ENCODE measurements at regions not wholly inside any gene's neighbourhood (a gene's known extent, or its start where the extent isn't known, plus 50 kb on each side); places are given as distances from the start of the nearest gene placed in this dataset.

DNA sequence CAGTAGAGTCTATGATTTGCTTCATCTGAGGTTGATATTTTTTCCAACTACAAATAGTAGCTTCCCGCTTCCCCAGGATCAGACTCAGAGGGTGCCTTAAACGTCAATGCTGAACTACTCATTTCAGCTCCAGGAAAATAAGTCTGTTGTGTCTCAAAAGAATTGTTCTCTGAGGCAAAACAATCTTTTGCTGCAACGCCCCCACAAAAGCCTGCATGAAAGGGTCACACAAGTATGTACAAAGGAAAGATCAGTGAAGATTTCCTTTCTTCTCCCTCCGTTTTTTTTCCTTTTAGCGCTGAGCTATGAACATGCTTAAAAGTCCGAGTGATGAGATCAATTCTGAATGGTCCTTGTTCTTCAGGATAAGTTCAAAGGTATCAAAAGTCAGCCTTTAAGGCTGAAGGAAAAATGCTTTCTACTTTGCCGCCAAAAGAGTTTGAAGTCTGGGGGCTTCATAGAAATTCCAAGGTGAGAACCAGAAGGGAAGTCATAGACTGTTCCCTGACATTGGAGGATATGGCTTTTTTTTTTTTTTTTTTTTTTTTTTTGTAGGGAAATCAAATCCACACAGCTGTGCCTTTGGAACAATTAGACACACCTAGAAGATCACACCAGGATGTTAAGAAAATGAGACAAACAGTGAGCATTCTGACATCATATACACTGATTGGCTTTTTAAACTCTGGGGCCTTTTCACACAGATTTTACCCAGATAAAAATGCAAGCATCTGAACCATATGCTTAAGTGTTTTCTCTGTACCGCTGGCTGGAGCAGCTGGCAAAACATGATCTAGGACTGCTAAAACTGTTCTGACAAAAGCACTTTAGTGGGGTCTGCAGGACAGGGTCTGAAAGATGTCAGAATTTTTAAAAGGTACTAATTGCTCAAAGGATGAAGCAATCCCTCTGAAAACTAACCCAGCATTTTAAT lies 329.3 kb downstream of the ENC1 start:
- DNase-seq, result no peak

GRCh38 chr5:74310386-74310785 lies 330.1 kb downstream of the ENC1 start:
- no peak for DNase-seq

- DNase-seq, result no peak
Measured at GRCh38 chr5:74309050-74309449, 331.5 kb downstream of the ENC1 start.

DNA sequence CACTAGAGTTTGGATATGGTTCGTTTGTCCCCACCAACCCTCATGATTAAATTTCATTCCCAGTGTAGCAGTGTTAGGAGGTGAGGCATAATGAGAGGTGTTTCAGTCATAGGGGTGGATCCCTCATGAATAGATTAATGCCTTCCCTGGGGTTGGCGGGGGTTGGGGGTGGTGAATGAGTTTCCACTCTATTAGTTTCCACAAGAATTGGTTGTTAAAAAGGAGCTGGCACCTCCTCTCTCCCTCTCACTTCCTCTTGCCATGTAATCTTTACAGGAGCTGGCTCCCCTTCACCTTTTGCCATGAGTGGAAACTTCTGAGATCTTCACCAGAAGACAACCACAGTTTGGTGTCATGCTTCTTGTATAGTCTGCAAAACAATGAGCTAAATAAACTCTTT lies 333.7 kb downstream of the ENC1 start:
- no peak for DNase-seq

DNA sequence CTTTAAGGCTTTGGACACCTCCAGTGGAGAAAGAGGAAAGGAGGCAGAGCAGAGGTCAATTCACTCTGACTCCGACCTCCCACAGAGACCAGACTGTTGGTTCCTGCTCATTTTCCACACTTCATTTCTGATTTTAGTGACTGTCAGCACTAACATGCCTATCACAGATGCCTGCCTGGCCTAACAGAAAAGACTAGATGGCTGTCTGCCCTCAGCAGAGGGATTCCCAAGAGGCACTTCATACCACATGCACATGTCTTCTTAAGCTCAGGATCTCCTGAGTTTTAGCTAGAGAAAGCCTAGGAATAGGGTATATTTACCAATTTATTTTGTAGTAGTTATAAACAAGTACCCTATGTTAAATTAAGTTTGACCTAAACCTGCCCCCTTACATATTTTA lies 336.0 kb downstream of the ENC1 start:
- DNase-seq, result no peak

DNA sequence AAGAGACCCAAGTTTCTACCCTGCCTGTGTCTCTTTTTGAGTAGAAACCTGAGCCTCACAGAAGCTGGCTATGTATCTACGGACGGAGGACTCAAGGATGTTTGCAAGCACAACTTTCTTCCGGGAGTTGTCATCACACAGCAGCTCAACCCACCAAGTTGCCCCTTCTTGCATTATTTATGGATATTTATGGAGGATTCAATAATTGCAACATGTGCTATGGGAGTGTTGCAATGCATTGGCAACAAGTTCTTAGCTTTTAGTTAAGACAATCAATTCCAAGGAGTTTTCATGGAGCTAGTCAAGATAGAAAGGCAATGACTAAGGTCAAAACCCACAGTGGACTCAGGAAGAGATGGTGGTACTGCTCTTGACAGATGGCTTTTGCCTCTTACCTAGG lies 336.9 kb downstream of the ENC1 start:
- DNase-seq, result no peak

- no peak for DNase-seq
Measured at GRCh38 chr5:74301576-74301975, 339.0 kb downstream of the ENC1 start.

- DNase-seq, result no peak
Measured at GRCh38 chr5:74300808-74301389, 339.6 kb downstream of the ENC1 start.

DNA sequence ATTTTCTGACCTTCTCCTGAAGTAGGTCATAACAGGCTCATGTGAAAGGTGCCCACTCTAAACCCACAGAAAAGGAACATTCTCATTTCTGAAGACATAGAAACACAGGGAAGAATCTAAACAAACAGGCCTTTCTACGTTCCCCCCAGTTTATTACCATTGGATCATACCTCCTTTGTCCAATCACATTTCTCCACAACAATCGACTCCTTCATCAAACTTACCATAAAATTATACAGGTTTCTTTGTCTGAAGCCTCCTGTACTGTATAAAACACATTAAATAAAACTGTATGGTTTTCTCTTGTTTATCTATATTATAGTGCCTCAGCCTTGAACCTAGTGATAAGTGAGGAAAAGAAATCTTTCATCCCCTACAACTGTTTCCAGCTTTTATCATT lies 340.7 kb downstream of the ENC1 start:
- no peak for DNase-seq

DNA sequence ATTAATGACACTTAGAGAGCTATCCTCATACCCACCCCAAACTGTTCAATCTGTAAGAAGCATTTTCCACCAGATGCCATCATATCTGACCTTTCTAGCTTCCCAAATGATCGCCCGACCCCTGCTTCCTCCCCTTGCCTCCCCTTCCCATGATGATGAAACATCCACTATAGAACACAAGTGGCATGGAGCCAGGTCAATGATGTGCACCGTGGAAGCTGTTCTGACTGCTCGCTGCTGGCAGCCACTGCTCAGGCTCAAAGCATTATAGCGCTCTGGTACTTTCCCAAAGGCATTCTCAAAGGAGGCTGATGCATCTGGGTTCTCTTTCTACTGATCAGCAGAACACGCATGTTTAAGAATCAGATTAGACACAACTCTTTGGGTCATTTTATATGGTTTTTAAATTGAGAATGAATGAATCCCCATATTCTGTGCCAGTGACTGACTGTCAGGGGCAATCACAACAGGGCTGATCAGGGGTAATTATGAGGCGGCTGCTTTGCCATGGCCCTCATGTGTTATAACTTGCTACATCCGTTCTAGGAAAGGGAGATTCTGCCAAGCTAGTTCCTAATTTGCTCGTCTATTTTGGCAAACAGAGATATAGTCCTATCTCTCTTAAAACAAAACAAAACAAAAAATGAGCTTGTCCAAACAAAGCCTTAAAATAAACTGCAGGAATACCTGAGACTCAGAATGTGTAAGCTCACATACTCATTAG lies 343.7 kb downstream of the ENC1 start:
- DNase-seq, result no peak

DNA sequence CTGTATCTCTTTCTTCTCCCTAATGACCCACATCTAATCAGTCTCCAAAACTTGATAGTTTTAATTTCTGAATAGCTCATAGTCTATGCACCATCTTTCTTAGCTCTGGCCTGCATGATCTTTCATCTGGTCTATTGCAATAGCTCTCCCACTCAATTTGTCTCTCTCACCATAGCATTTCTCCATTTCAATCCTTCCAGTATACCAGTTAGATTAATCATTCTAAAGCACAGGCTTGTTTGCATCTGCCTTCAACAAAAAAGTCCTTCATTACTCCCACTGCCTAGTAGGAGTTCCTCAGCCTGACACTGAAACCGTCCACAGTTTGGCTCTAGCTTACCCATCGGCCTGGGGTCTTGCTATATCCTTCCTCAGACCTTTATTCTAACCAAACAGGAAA lies 344.9 kb downstream of the ENC1 start:
- DNase-seq, result no peak

DNA sequence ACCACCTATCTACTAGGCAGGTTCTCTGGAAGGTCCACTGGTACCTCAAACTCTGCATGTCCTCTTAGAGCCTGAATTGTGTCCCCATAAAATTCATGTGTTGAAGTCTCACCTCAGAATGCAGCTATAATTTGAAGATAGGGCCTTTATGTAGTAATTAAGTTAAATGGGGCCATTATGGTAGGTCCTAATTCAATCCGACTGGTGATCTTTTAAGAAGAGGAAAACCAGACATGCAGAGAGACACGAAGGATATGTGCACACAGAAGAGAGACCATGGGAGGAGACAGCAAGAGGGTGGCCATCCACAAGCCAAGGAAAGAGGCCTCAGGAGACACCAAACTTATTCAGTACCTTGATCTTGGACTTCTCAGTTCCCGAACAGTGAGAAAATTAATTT lies 345.4 kb downstream of the ENC1 start:
- no peak for DNase-seq

- DNase-seq, result no peak
Measured at GRCh38 chr5:74294231-74294705, 346.3 kb downstream of the ENC1 start.

GRCh38 chr5:74293182-74293581 lies 347.3 kb downstream of the ENC1 start:
- DNase-seq, result no peak

DNA sequence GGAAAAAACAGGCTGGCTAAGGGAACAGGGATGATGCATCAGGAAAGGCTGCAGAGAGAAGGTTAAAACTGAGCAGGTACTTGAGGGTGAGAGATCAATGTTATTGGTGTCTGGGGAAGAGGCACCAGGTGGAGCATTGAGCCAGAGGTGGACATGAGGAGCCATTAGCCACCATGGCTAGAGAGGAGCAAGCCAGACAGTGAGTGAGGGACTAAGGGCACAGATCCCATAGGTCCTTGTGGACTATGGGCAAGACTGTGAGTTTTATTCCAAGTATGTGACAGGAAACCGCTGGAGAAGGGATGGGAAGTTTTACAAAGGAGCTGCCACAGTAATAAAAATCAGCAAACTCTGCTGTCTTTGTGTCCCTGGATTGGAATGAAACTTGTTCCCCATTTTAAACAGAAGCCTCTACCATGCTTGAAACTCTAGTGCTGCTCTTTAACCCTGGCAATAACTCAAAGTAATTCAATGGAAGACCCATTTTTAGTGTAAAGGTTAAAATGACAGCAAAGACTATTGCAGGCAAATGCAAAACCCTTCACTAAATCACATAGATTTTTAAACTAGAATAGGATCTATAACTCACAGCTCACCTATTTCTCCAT lies 349.8 kb downstream of the ENC1 start:
- no peak for DNase-seq

GRCh38 chr5:74289691-74290090 lies 350.8 kb downstream of the ENC1 start:
- DNase-seq, result no peak

DNA sequence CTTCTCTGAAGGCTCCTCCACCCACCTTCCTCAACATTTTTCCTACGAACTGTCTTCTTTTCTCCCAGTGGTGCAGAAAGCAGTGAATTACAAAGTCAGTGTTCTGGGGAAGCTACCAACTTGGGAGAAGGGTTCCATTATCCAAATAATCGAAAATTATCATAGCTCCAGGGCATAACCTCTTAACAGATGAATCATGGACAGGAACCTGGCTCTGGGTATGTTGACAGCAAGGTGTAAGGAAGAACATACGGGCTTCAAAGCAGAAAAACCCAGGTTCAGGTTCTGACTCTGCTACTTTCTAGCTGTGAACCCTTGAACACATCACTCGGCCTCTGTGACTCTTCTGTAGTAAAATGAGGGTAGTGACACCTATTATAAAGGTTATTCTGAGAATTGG lies 351.3 kb downstream of the ENC1 start:
- no peak for DNase-seq

- no peak for DNase-seq
Measured at GRCh38 chr5:74288448-74289108, 351.9 kb downstream of the ENC1 start.

DNA sequence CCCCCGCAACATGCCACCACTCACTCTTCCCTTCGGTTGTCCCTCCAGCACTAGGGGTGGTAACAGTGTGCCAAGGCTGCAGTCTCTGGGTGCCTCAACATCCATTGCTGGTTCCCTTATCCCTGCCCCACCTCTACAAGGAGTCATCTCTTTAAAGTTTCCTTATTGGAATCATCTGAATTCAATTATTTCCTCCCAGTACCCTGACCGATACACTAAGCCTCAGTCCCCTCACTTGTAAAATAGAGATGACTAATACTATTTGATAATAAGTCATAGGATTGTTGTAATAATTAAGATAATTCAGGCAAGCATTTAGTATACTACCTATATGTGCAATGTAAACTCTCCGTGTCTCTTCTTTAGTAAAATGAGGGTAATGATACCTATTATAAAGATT lies 352.5 kb downstream of the ENC1 start:
- DNase-seq, result no peak

GRCh38 chr5:74286734-74287695 lies 353.5 kb downstream of the ENC1 start:
- DNase-seq, result no peak

DNA sequence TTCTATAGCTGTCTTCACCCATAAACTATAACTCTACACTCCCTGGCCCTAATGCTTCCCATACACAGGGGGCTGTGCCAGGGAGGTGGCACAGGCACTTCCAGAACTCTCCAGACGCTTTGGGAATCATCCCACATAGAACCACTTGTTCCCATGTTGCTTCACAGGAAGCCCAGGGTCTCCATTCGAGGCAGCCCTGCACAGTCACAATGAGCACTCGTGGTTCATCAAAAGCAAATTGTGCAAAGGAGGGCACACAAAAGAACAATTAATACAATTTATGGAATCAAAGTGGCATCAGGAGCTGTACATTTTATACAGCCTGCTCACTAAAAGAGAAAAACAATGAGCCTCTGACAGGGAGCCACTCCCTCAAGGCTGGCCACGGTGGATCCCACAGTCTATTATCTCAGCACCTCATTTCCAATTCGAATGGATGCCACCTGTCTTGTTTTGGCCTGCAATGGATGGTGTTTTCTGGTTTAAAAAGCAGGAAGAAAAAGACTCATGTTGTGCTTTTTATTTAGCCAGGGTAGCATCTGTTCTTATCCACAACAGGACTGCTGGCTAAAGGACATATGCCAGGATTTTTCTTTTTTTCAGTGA lies 354.8 kb downstream of the ENC1 start:
- DNase-seq, result no peak
